ENCODE measurements at regions not wholly inside any gene's neighbourhood (a gene's known extent, or its start where the extent isn't known, plus 50 kb on each side); places are given as distances from the start of the nearest gene placed in this dataset.
"Not testable (repeated sequence)": the region's sequence is repeated elsewhere in the genome, so short reads cannot be mapped to it uniquely, and the experiment has no call there.

DNA sequence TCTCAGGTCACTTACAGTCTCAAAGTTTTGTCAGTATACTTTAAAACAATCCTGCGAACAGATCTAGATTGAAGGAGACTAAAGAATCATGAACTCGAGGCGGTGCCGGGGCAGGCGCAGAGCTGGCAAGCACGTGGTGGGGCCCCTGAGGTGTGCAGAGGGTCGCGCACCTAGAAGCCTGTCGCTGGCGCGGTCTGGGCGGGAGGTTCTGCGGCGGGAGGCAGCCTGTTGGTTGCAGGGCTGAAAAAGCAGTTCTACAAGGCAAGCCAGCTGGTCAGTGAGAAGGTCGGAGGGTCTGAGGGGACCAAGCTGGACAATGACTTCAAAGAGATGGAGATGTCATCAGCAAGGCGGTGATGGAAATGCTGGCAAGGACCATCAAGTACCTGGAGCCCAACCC is 147.0 kb downstream of the GOSR1 start:
- not testable (repeated sequence) for TF ChIP-seq GLIS3 (CRISPR knock-in tag; IDR thresholded peaks at IDR 0.05); ZFP3 (CRISPR knock-in tag; IDR thresholded peaks at IDR 0.05); ZFP30 (CRISPR knock-in tag; IDR thresholded peaks at IDR 0.05); TCF4 (CRISPR knock-in tag; IDR thresholded peaks at IDR 0.05; ENCODE audit: borderline replicate concordance); ZC3H10 (CRISPR knock-in tag; IDR thresholded peaks at IDR 0.05); ESRRG (CRISPR knock-in tag; IDR thresholded peaks at IDR 0.05); CSDC2 (CRISPR knock-in tag; IDR thresholded peaks at IDR 0.05); ZNF70 (CRISPR knock-in tag; IDR thresholded peaks at IDR 0.05); PPARA (CRISPR knock-in tag; IDR thresholded peaks at IDR 0.05; ENCODE audit: borderline replicate concordance); ARNTL (CRISPR knock-in tag; IDR thresholded peaks at IDR 0.05; ENCODE audit: borderline replicate concordance, low read depth); OSR1 (CRISPR knock-in tag; IDR thresholded peaks at IDR 0.05)
- TF ChIP-seq, protein P1, sequence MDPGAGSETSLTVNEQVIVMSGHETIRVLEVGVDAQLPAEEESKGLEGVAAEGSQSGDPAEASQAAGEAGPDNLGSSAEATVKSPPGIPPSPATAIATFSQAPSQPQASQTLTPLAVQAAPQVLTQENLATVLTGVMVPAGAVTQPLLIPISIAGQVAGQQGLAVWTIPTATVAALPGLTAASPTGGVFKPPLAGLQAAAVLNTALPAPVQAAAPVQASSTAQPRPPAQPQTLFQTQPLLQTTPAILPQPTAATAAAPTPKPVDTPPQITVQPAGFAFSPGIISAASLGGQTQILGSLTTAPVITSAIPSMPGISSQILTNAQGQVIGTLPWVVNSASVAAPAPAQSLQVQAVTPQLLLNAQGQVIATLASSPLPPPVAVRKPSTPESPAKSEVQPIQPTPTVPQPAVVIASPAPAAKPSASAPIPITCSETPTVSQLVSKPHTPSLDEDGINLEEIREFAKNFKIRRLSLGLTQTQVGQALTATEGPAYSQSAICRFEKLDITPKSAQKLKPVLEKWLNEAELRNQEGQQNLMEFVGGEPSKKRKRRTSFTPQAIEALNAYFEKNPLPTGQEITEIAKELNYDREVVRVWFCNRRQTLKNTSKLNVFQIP (CRISPR knock-in tag; IDR thresholded peaks at IDR 0.05; ENCODE audit: borderline replicate concordance, low read depth), result not testable (repeated sequence)
- TF ChIP-seq, protein P2, sequence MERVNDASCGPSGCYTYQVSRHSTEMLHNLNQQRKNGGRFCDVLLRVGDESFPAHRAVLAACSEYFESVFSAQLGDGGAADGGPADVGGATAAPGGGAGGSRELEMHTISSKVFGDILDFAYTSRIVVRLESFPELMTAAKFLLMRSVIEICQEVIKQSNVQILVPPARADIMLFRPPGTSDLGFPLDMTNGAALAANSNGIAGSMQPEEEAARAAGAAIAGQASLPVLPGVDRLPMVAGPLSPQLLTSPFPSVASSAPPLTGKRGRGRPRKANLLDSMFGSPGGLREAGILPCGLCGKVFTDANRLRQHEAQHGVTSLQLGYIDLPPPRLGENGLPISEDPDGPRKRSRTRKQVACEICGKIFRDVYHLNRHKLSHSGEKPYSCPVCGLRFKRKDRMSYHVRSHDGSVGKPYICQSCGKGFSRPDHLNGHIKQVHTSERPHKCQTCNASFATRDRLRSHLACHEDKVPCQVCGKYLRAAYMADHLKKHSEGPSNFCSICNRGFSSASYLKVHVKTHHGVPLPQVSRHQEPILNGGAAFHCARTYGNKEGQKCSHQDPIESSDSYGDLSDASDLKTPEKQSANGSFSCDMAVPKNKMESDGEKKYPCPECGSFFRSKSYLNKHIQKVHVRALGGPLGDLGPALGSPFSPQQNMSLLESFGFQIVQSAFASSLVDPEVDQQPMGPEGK (CRISPR knock-in tag; IDR thresholded peaks at IDR 0.05; ENCODE audit: borderline replicate concordance), result not testable (repeated sequence)
- TF ChIP-seq, protein P3, sequence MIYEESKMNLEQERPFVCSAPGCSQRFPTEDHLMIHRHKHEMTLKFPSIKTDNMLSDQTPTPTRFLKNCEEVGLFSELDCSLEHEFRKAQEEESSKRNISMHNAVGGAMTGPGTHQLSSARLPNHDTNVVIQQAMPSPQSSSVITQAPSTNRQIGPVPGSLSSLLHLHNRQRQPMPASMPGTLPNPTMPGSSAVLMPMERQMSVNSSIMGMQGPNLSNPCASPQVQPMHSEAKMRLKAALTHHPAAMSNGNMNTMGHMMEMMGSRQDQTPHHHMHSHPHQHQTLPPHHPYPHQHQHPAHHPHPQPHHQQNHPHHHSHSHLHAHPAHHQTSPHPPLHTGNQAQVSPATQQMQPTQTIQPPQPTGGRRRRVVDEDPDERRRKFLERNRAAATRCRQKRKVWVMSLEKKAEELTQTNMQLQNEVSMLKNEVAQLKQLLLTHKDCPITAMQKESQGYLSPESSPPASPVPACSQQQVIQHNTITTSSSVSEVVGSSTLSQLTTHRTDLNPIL (CRISPR knock-in tag; IDR thresholded peaks at IDR 0.05; ENCODE audit: low read depth), result not testable (repeated sequence)

Measured in SK-N-SH treated with all-trans-retinoic acid at 6 μM for 48 hours (cell line).